Stimulated activated CD4-positive, alpha-beta T cell treated with anti-CD3 and anti-CD28 coated beads, Interleukin-4, amount 100 ng/mL, for 4 hours (primary cell): ENCODE measurements at regions not wholly inside any gene's neighbourhood (a gene's known extent, or its start where the extent isn't known, plus 50 kb on each side); places are given as distances from the start of the nearest gene placed in this dataset.
A peak's percentile ranks its signal among the peaks of the same experiment; 100 is the strongest.

Experiments used
- DNase-seq, 2 experiments: peaks; one replicate each; pipeline ENCODE4 v3.0.0-alpha.2; 2020

DNA sequence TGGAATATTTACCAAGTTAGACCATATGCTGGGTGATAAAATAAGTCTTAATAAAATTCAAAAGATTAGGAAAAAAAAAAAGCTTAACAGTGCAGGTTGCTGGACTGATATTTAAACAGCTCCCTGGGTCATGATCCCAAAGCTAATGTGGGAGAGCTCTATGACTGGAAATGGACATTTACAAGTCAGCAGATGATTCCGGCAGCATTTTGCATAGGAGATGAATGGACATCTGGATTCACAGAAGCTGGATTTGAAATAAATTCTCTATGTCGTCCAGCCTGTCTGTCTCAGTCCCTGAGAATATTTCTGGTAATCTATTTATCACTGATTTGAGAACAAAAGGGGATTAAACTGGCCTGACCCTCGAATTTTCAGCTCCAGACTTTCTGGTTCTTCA, 52.3 kb upstream of the KLHL25 start:
- no peak for DNase-seq

DNA sequence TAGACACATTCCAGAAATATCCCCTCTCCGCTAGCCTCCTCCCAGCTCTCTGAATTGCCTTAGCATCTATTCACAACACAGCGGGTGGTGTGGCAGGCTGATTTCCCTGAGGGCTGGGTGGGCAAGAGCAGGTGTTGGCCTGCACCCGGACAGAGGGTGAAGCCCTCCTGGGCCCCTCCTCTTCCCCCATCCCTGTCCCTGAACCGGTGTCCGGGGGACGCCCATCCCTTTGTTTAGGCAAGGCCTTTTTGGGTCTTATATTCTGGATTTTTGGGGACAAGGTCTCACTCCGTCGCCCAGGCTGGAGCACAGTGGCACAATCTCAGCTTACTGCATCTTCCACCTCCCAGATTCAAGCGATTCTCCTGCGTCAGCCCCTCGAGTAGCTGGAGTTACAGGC, 55.2 kb upstream of the KLHL25 start:
- no peak for DNase-seq

- no peak for DNase-seq
Observed at GRCh38 chr15:85852969-85853368, 58.2 kb upstream of the KLHL25 start.

GRCh38 chr15:85854345-85855097, 59.8 kb upstream of the KLHL25 start:
- DNase-seq = peak; percentile 20 to 28

DNA sequence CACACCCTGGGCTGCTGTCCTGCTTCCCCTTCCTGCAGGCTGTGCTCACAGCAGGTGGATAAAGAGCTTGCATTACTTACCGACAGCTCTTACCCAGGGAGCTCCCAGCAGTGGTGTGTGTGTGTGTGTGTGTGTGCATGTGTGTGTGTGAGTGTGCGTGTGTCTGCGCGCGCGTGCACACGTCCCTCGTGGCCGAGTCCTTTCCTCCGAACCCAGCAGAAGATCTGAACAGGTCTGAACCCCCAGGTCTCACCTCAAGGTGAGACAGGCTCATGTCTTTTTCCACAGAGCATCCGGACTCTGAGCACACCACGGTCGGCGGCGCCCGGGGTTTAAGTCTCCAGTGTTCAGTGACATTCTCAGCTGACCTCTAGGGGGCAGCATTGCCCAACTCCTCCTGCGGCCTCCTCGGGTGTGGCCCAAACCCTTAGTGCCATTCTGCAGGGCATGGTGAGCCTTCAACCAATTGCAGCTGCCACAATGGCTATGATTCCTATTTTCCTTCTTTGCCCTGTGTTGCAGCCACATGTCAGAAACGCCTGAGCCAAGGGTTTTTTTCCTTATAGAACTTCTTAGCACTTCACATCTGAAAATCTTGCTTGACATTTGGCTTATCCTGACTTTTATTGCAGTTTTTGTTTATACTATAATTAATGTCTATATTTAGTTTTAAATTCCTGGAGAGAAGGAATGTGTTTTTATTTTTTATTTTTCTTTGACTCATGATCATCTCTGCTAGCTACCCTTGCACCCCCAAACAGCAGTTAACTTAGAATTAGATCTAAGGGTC, 64.1 kb upstream of the KLHL25 start:
- DNase-seq = peak; percentile 62 to 74

DNA sequence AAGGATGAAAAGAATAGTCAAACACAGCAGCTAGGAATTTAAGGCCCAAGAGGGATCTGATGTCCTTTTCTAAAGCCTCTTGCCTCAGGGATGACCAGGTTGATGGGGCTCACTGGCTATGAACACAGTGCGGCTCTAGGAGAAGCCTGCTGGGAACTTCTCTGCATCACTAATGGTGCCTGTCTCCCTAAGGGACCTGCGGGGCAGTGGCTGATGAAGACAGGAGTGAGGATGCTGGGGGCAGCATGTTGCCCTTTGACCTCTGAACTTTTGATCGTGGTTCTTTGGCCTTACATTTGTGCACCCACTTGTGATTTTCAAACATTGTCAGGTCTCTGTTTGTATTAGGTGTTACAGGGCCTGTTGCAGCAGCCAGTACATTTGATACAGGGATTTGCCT, 64.9 kb upstream of the KLHL25 start:
- no peak for DNase-seq

- DNase-seq = no peak
Observed at GRCh38 chr15:85860394-85861161, 65.9 kb upstream of the KLHL25 start.

GRCh38 chr15:85865070-85865684, 70.5 kb upstream of the KLHL25 start:
- no peak for DNase-seq

- DNase-seq = no peak
Observed at GRCh38 chr15:85867250-85867649, 72.5 kb upstream of the KLHL25 start.

- DNase-seq = no peak
Observed at GRCh38 chr15:85869124-85869523, 74.4 kb upstream of the KLHL25 start.

DNA sequence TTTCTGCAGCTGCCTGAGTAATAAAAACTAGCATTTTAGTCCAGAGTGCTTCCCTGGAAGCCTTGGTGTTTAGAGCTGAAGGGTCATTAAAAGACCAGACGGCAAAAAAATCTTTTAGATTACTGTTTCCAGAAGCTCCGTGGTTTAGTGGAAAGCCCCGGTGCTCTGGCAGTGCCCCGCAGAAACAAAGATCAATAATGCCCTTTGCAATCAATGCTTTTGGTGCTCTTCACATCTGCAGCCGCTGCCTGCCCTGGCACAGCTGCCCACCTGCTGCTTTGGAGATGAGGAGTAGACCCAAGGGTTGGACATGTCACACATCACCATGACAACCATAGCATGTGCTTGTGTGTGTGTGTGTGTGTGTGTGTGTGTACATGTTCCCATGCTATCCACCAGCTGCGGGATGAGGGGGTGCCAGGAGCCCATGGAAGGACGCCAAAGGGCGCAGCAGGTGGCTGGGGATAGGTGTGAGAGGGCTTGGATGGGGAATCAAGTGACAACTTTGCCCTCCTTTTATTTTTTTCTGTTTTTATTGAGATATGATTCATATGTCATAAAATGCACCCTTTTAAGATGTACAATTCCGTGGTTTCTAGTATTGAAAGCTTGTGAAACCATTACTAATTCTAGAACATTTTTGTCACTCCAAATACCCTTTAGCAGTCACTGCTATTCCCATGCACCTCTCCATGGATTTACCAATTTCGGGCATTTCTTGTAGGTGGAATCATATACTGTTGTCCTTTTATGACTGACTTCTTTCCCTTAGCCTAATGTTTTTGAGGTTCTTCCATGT, 75.7 kb upstream of the KLHL25 start:
- DNase-seq = no peak

DNA sequence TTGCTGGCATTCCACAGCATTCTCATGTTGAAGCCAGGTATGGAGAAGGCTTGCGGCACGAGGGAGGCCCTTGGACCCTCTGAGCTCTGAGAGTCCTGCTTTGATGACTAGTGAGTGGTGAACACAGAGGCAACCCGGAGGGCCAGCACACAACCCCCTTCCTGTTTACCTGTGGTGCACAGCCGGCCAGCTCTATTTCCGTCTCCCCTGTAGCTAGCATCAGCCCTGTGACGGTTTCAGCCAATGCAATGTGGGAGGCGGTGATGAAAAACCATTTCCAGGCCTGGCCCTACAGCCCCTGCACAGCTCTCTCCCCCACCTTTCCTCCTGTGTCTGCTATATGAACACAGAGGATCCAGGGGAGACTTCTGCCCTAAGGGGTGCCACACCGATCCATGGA, 76.8 kb upstream of the KLHL25 start:
- DNase-seq = no peak

GRCh38 chr15:85872125-85872524, 77.4 kb upstream of the KLHL25 start:
- DNase-seq = no peak

GRCh38 chr15:85874236-85874635, 79.5 kb upstream of the KLHL25 start:
- DNase-seq = no peak

DNA sequence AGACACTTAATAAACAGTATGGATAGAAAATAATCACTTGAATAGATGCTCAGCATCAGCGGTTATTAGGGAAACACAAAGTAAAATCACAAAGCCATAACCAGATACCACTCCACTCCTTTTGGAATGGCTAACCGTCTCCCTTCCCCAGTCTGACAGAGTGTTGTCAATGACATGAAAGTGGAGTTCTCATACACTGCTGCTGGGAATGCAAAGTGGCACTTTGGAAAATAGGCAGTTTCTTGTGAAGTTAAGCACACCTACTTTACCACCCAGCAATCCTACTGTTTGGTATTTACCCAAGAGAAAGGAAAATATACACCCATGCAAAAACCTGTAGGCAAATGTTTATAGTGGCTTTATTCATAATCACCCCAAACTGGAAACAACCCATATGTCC, 81.0 kb upstream of the KLHL25 start:
- DNase-seq = no peak

- DNase-seq = no peak
Observed at GRCh38 chr15:85878828-85879225, 84.1 kb upstream of the KLHL25 start.

DNA sequence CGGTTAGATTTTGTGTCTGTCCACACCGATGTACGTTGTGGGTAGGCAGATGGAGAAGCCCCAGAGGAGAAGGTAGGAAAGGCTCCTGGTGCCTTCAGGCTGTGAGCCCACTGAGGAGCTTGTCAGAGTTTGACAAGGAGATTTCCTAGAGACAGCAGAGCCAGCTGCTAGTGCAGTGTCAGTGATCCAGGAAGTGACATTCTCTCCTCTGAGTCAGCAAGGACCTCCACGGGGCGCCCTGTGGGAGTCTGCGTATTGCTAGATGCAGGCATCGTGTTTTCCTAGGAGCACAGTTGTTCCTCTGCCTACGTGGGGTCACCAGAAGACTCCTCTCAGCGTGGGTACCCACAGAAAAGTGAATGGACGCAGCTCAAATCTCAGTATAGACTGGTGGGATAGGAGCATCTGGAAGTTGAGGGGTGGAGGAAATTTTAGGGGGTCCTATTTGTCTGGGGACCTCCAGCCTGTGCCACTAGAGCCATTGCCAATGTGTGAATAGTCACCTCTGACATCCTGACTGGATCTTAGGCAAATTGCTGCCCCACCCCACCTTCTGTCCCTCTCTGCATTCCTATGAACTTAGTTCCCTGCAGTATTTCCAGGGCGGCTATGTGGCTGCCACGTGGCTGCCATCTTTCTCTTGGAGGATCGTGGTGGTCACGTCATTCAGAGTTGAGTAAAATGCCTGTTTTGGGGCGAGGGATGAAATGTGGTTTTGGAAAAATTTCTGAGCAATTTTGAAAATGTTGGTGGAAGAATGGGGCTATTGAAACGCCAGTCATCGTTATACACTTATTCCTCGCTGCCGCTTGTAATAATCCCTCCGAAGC, 84.8 kb upstream of the KLHL25 start:
- no peak for DNase-seq

DNA sequence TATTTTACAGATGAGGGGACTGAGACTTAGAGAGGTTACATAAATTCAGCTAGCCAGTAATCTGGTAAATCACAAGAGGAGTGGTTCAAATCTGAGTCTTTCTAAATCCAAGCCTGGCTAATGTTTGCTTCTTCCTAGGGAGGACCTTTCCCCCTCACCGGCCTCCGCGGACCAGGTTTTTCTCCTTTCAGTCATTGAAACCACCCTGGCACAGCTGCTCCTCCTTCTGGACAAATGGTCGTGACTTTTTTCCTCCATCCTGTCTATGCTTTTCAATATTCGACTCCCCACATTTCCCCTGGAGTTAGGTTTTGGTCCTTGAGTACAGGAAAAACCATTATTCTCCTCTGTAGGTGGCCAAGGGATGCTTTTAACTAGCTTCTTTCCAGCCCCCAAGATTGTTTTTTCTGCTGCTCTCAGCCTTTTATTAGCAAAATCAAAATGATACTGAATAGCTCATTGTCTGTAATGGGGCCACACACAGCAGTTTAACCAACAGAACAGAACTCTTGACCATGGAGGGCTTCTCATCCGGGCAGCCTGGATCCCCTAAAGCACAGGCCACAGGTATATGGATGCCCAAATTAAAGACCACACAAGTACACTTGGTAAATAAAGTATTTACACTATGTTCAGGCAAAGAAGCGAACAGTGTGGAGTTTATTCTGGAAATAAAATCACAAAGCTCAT, 85.9 kb upstream of the KLHL25 start:
- no peak for DNase-seq

- no peak for DNase-seq
Observed at GRCh38 chr15:85886309-85886811, 91.6 kb upstream of the KLHL25 start.

- no peak for DNase-seq
Observed at GRCh38 chr15:85889956-85890619, 95.4 kb upstream of the KLHL25 start.
